ACC112 (cell line): ENCODE measurements at regions not wholly inside any gene's neighbourhood (a gene's known extent, or its start where the extent isn't known, plus 50 kb on each side); places are given as distances from the start of the nearest gene placed in this dataset.

Source experiments
- H2AFZ ChIP-seq: fragments of 200-600 bp; sonication (generic); one replicate; pipeline ENCODE4 v1.6.0; 2017; ENCODE audit warnings: antibody characterized with exemption, low read length; ENCODE audit not compliant: unreplicated experiment
- H3K27ac ChIP-seq: fragments of 200-600 bp; sonication (generic); 2 replicates; pipeline ENCODE4 v1.5.1; 2014; ENCODE audit warnings: low read depth, mild to moderate bottlenecking, antibody characterized with exemption, low read length, moderate library complexity
- H3K27me3 ChIP-seq: fragments of 200-600 bp; sonication (generic); 2 replicates; pipeline ENCODE4 v1.6.1; 2014; ENCODE audit warnings: mild to moderate bottlenecking, antibody characterized with exemption, low read length, moderate library complexity, mixed read lengths; ENCODE audit not compliant: insufficient read depth
- H3K36me3 ChIP-seq: fragments of 200-600 bp; sonication (generic); 2 replicates; pipeline ENCODE4 v1.6.1; 2016; ENCODE audit warnings: mild to moderate bottlenecking, antibody characterized with exemption, low read length, moderate library complexity, mixed read lengths; ENCODE audit not compliant: insufficient read depth
- H3K4me1 ChIP-seq: fragments of 200-600 bp; sonication (generic); one replicate; pipeline ENCODE4 v1.6.1; 2016; ENCODE audit warnings: low read length, mixed read lengths; ENCODE audit not compliant: insufficient read depth, unreplicated experiment, control insufficient read depth
- H3K4me3 ChIP-seq: fragments of 200-600 bp; sonication (generic); 2 replicates; pipeline ENCODE4 v1.5.1; 2014; ENCODE audit warnings: mild to moderate bottlenecking, low read depth, low read length
- H3K79me2 ChIP-seq: fragments of 200-600 bp; sonication (generic); one replicate; pipeline ENCODE4 v1.6.0; 2016; ENCODE audit warnings: low read length; ENCODE audit not compliant: control insufficient read depth, unreplicated experiment, insufficient read depth

- no peak overlapping the region for H2AFZ ChIP-seq
- H3K79me2 ChIP-seq, result no peaks in the 10 kb centered on the region
- H3K27ac ChIP-seq, result no peak overlapping the region
- no peaks in the 10 kb centered on the region for H3K36me3 ChIP-seq
- peaks cover 7% of the 10 kb centered on the region for H3K4me1 ChIP-seq
- no peaks in the 10 kb centered on the region for H3K27me3 ChIP-seq
- H3K4me3 ChIP-seq, result no peak overlapping the region
Measured at GRCh38 chr18:73774811-73775509, 372.7 kb downstream of the FBXO15 start.

DNA sequence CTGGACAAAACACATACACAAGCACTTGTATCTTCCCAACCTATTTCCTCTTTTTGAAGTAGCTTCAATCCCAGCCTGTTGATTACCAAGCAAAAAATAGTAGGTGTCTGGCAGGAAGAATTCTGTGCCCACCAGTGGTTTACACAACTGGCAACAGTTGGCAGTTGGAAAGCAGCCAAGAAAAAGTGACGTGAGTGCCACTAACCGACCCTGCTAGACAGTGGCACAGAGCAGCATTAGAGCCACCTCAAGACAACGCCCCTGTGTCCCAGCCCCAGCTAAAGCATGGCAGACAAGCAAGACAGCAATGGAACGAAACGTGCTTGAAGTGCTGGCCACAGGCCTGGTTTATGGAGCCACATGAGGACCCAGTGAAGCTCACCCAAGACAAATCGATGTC, 379.6 kb downstream of the FBXO15 start:
- H3K27me3 ChIP-seq, result no peaks in the 10 kb centered on the region
- no peak overlapping the region for H3K4me3 ChIP-seq
- no peak overlapping the region for H3K27ac ChIP-seq
- H3K4me1 ChIP-seq, result no peaks in the 10 kb centered on the region
- no peaks in the 10 kb centered on the region for H3K79me2 ChIP-seq
- H2AFZ ChIP-seq, result no peak overlapping the region
- no peaks in the 10 kb centered on the region for H3K36me3 ChIP-seq

- Histone ChIP-seq H2AFZ (no peak overlapping the region), H3K27me3 (no peaks in the 10 kb centered on the region), H3K27ac (no peak overlapping the region), H3K4me3 (no peak overlapping the region), H3K4me1 (no peaks in the 10 kb centered on the region), H3K36me3 (no peaks in the 10 kb centered on the region), H3K79me2 (no peaks in the 10 kb centered on the region)
Measured at GRCh38 chr18:73766910-73767515, 380.6 kb downstream of the FBXO15 start.

DNA sequence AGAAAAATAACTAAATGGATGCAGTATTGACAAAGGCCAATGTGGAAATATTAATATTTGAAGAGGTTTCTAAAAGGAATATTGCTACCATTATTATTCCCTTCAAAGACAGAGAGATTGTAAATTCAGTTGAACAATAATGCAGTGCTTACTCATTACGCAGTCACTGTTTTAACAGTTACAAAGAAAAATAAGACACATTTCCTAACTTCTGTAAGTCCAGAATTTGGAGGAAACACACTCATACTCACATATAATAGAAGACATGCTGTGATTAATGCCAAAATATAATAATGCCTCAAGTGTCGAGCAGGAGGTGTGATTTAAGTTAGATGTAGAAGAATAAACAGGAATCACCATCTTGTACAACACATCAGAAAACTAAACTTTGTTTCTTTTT, 389.2 kb downstream of the FBXO15 start:
- Histone ChIP-seq H3K4me1 (peaks cover 13% of the 10 kb centered on the region), H3K4me3 (no peak overlapping the region), H3K36me3 (no peaks in the 10 kb centered on the region), H3K27ac (peak overlapping the region; percentile 55), H2AFZ (no peak overlapping the region), H3K79me2 (no peaks in the 10 kb centered on the region), H3K27me3 (no peaks in the 10 kb centered on the region)

DNA sequence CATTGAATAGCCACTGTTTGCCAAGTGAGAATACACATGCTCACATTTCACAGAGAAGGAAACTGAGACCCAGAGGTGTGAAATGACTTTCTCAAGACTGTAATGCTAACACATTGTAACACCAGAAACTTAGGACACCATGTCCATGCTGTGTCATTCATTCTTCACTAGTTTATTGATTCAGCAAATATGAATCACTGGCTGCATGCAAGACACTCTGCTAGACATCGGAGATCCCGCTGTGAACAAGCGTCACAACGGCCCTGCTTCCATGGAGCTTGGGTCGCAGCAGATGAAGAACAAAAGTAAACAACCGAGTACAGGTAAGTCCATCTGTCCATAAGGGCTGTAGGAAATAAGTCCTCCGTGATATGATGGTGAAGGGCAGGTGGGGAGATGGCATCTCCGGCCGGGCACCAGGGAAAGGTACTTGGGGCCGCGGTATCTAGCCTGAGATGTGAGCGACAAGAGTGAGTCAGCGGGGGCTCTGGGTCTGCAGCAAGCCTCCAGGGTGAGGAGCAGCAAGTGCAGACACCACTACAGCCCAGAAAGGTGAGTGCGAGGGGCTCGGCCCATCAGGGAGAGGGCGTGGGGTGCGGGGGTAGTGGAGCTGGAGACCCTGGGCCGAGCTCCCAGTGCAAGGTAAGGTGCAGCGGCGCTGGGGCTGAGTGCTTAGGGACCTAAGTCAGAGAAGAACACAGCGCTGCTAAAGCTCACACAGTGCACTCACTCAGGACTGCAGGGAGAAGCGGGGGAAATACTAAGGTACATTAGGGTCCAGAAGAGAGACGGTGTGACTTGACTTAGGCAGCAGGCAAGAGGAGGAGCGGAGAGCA, 391.2 kb downstream of the FBXO15 start:
- H3K4me1 ChIP-seq, result peaks cover 22% of the 10 kb centered on the region
- no peaks in the 10 kb centered on the region for H3K36me3 ChIP-seq
- no peak overlapping the region for H3K27ac ChIP-seq
- no peaks in the 10 kb centered on the region for H3K79me2 ChIP-seq
- H2AFZ ChIP-seq, result no peak overlapping the region
- no peak overlapping the region for H3K4me3 ChIP-seq
- H3K27me3 ChIP-seq, result no peaks in the 10 kb centered on the region

GRCh38 chr18:73752965-73753364, 394.7 kb downstream of the FBXO15 start:
- Histone ChIP-seq H2AFZ (no peak overlapping the region), H3K27ac (no peak overlapping the region), H3K36me3 (no peaks in the 10 kb centered on the region), H3K4me3 (no peak overlapping the region), H3K79me2 (no peaks in the 10 kb centered on the region), H3K27me3 (no peaks in the 10 kb centered on the region), H3K4me1 (peaks cover 12% of the 10 kb centered on the region)

GRCh38 chr18:73752546-73752945, 395.1 kb downstream of the FBXO15 start:
- H3K27ac ChIP-seq, result no peak overlapping the region
- peaks cover 10% of the 10 kb centered on the region for H3K4me1 ChIP-seq
- H3K4me3 ChIP-seq, result no peak overlapping the region
- H3K27me3 ChIP-seq, result no peaks in the 10 kb centered on the region
- no peaks in the 10 kb centered on the region for H3K79me2 ChIP-seq
- H3K36me3 ChIP-seq, result no peaks in the 10 kb centered on the region
- H2AFZ ChIP-seq, result no peak overlapping the region

GRCh38 chr18:73750052-73750451, 397.6 kb downstream of the FBXO15 start:
- H3K27me3 ChIP-seq, result no peaks in the 10 kb centered on the region
- no peaks in the 10 kb centered on the region for H3K36me3 ChIP-seq
- H3K79me2 ChIP-seq, result no peaks in the 10 kb centered on the region
- H3K4me3 ChIP-seq, result no peak overlapping the region
- H3K4me1 ChIP-seq, result peaks cover 10% of the 10 kb centered on the region
- no peak overlapping the region for H2AFZ ChIP-seq
- no peak overlapping the region for H3K27ac ChIP-seq

- H3K79me2 ChIP-seq, result no peaks in the 10 kb centered on the region
- H3K36me3 ChIP-seq, result no peaks in the 10 kb centered on the region
- H2AFZ ChIP-seq, result no peak overlapping the region
- no peak overlapping the region for H3K27ac ChIP-seq
- H3K4me3 ChIP-seq, result no peak overlapping the region
- no peaks in the 10 kb centered on the region for H3K27me3 ChIP-seq
- H3K4me1 ChIP-seq, result peaks cover 10% of the 10 kb centered on the region
Measured at GRCh38 chr18:73749304-73749703, 398.3 kb downstream of the FBXO15 start.

DNA sequence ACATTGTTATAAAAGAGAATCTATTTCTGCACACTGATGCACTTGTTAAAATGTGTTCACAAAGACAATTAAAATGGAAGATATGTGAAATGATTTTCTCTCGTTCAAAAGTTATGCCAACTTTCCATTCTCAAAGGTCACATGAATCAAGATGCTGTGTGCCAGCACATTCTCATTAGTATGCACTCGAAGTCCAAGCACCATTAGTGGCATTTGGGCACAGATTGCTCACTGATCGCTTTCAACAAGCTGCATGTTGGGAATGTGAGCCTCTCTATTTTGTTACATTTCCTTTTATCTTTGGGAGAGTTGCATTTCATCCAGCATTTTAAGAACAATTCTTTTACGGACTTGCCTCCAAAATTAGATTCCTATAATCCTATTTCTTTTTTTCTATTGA, 398.9 kb downstream of the FBXO15 start:
- Histone ChIP-seq H2AFZ (no peak overlapping the region), H3K79me2 (no peaks in the 10 kb centered on the region), H3K27ac (no peak overlapping the region), H3K27me3 (no peaks in the 10 kb centered on the region), H3K4me3 (no peak overlapping the region), H3K4me1 (peaks cover 10% of the 10 kb centered on the region), H3K36me3 (no peaks in the 10 kb centered on the region)
